GM23338 (cell line): ENCODE measurements at regions not wholly inside any gene's neighbourhood (a gene's known extent, or its start where the extent isn't known, plus 50 kb on each side); places are given as distances from the start of the nearest gene placed in this dataset.

ENCODE experiments used
- ATAC-seq: fragments of 200-7000 bp; cut with Tn5 transposase; 3 replicates; pipeline ENCODE4 v1.9.1; 2020
- DNase-seq: peaks from one replicate; pipeline ENCODE4 v3.0.0-alpha.2; 2015; ENCODE audit warnings: low spot score
- H2AFZ ChIP-seq: fragments of 200-600 bp; sonication (generic); 2 replicates; pipeline ENCODE4 v1.8.0; 2016; ENCODE audit warnings: antibody characterized with exemption, mild to moderate bottlenecking, moderate library complexity
- H3F3A ChIP-seq: fragments of 200-600 bp; sonication (generic); replicated peaks from 2 replicates; pipeline ENCODE4 v1.8.0; 2017; ENCODE audit warnings: antibody characterized with exemption, mixed run types, low read depth
- H3K27ac ChIP-seq: fragments of 200-600 bp; sonication (generic); 2 replicates; pipeline ENCODE4 v1.6.1; 2016; ENCODE audit warnings: low read depth
- H3K27me3 ChIP-seq: fragments of 200-600 bp; sonication (generic); 2 replicates; pipeline ENCODE4 v1.8.0; 2016; ENCODE audit warnings: mild to moderate bottlenecking, mixed run types, moderate library complexity; ENCODE audit not compliant: insufficient read depth
- H3K36me3 ChIP-seq: fragments of 200-600 bp; sonication (generic); 2 replicates; pipeline ENCODE4 v1.8.0; 2016; ENCODE audit warnings: mild to moderate bottlenecking; ENCODE audit not compliant: insufficient read depth
- H3K4me1 ChIP-seq: fragments of 200-600 bp; sonication (generic); 2 replicates; pipeline ENCODE4 v1.8.0; 2016; ENCODE audit warnings: mild to moderate bottlenecking, moderate library complexity; ENCODE audit not compliant: insufficient read depth
- H3K4me2 ChIP-seq: fragments of 200-600 bp; sonication (generic); 2 replicates; pipeline ENCODE4 v1.7.1; 2017; ENCODE audit warnings: mixed run types
- H3K4me3 ChIP-seq: fragments of 200-600 bp; sonication (generic); 2 replicates; pipeline ENCODE4 v1.6.1; 2016; ENCODE audit warnings: mixed run types
- H3K79me2 ChIP-seq: fragments of 200-600 bp; sonication (generic); replicated peaks from 2 replicates; pipeline ENCODE4 v1.8.0; 2017; ENCODE audit warnings: mild to moderate bottlenecking; ENCODE audit not compliant: insufficient read depth
- H3K9me2 ChIP-seq: fragments of 200-600 bp; sonication (generic); 2 replicates; pipeline ENCODE4 v1.8.0; 2017; ENCODE audit not compliant: insufficient read depth
- H4K20me1 ChIP-seq: fragments of 200-600 bp; sonication (generic); replicated peaks from 2 replicates; pipeline ENCODE4 v1.8.0; 2017; ENCODE audit warnings: mild to moderate bottlenecking; ENCODE audit not compliant: insufficient read depth
- H3K27ac Mint-ChIP-seq: 2 replicates; pipeline ENCODE4 v1.8.0; 2020; ENCODE audit warnings: inconsistent platforms, mild to moderate bottlenecking, moderate library complexity, mixed read lengths
- H3K27me3 Mint-ChIP-seq: 3 replicates; pipeline ENCODE4 v1.8.0; 2022; ENCODE audit warnings: low read depth, mild to moderate bottlenecking, moderate library complexity, mixed read lengths, inconsistent platforms; ENCODE audit not compliant: insufficient read depth, poor library complexity
- H3K36me3 Mint-ChIP-seq: 3 replicates; pipeline ENCODE4 v1.8.0; 2021; ENCODE audit warnings: low read depth, mild to moderate bottlenecking, inconsistent platforms, moderate library complexity, mixed read lengths
- H3K4me1 Mint-ChIP-seq: 3 replicates; pipeline ENCODE4 v1.8.0; 2020; ENCODE audit warnings: mild to moderate bottlenecking, inconsistent platforms, mixed read lengths
- H3K4me3 Mint-ChIP-seq: 3 replicates; pipeline ENCODE4 v1.8.0; 2021; ENCODE audit warnings: moderate library complexity, mild to moderate bottlenecking, inconsistent platforms, mixed read lengths
- H3K9me3 Mint-ChIP-seq: 3 replicates; pipeline ENCODE4 v1.8.0; 2020; ENCODE audit warnings: moderate library complexity, mild to moderate bottlenecking, inconsistent platforms, mixed read lengths
- CREB1 ChIP-seq: fragments of 250-450 bp; sonication (Bioruptor Pico); IDR thresholded peaks from 2 replicates; pipeline ENCODE4 v1.5.0; 2020; ENCODE audit warnings: low read depth, mild to moderate bottlenecking, moderate library complexity
- CTCF ChIP-seq, 2 experiments: fragments of 200-600 bp in 1 of 2; sonication (generic) in 1 of 2; conservative IDR thresholded peaks; 2 replicates each; pipeline versions ENCODE4 v1.5.1 to v1.6.1; 2016 to 2017; ENCODE audit warnings: antibody characterized with exemption in 2 of 2, low read depth in 2 of 2, mild to moderate bottlenecking in 2 of 2, moderate library complexity in 1 of 2
- ETS1 ChIP-seq: IDR thresholded peaks from 2 replicates; pipeline ENCODE4 v1.6.1; 2016; ENCODE audit warnings: antibody characterized with exemption
- EZH2 ChIP-seq: fragments of 200-600 bp; sonication (generic); IDR thresholded peaks from one replicate; pipeline ENCODE4 v1.8.0; 2017; ENCODE audit warnings: antibody characterized with exemption, mild to moderate bottlenecking, low read depth; ENCODE audit not compliant: unreplicated experiment
- EZH2phosphoT487 ChIP-seq: fragments of 200-600 bp; sonication (generic); IDR thresholded peaks from one replicate; pipeline ENCODE4 v1.8.1; 2018; ENCODE audit warnings: antibody characterized with exemption; ENCODE audit not compliant: unreplicated experiment
- NANOG ChIP-seq: IDR thresholded peaks from 2 replicates; pipeline ENCODE4 v1.6.1; 2016; ENCODE audit warnings: antibody characterized with exemption, borderline replicate concordance
- POLR2AphosphoS5 ChIP-seq: IDR thresholded peaks from 2 replicates; pipeline ENCODE4 v1.6.1; 2016; ENCODE audit warnings: antibody characterized with exemption, low read depth
- STAT1 ChIP-seq: IDR thresholded peaks from one replicate; pipeline ENCODE4 v1.6.1; 2016; ENCODE audit warnings: antibody characterized with exemption; ENCODE audit not compliant: unreplicated experiment
- ZNF331 ChIP-seq: fragments of 250-450 bp; sonication (Bioruptor Pico); IDR thresholded peaks from 2 replicates; pipeline ENCODE4 v1.5.0; 2020; ENCODE audit warnings: low read depth, mild to moderate bottlenecking, moderate library complexity
- ZNF462 ChIP-seq: fragments of 250-450 bp; sonication (Bioruptor Pico); IDR thresholded peaks from 2 replicates; pipeline ENCODE4 v1.5.0; 2020; ENCODE audit warnings: mild to moderate bottlenecking, moderate library complexity

- DNase-seq (no peak), ATAC-seq (no peak)
- Histone ChIP-seq H3K79me2 (no peaks in the 10 kb centered on the region), H3K4me2 (no peak overlapping the region), H3F3A (no peaks in the 10 kb centered on the region), H3K27ac (no peak overlapping the region), H3K4me3 (no peak overlapping the region), H4K20me1 (no peaks in the 10 kb centered on the region), H3K9me2 (peaks cover 3% of the 10 kb centered on the region; the same call in 1 of the 2 replicates), H3K27me3 (no peaks in the 10 kb centered on the region), H3K36me3 (no peaks in the 10 kb centered on the region), H3K4me1 (no peaks in the 10 kb centered on the region), H2AFZ (no peak overlapping the region)
- no peaks in the 10 kb centered on the region for H3K36me3 Mint-ChIP-seq
- H3K27me3 Mint-ChIP-seq: no peaks in the 10 kb centered on the region
- H3K27ac Mint-ChIP-seq: no peak overlapping the region
- no peaks in the 10 kb centered on the region for H3K9me3 Mint-ChIP-seq
- H3K4me3 Mint-ChIP-seq: no peak overlapping the region
- H3K4me1 Mint-ChIP-seq: no peaks in the 10 kb centered on the region
- TF ChIP-seq STAT1 (no peak), ETS1 (no peak), EZH2phosphoT487 (no peak), EZH2 (no peak), ZNF331 (CRISPR knock-in tag) (no peak), POLR2AphosphoS5 (no peak), CTCF (conservative IDR thresholded peaks at IDR 0.05; ENCODE audit: low read depth in 2 of 2) (no peak), NANOG (no peak), CREB1 (no peak), ZNF462 (no peak)
Measured at GRCh38 chr4:33268776-33269175, 2548.6 kb downstream of the PCDH7 start.
